ENCODE measurements at regions not wholly inside any gene's neighbourhood (a gene's known extent, or its start where the extent isn't known, plus 50 kb on each side); places are given as distances from the start of the nearest gene placed in this dataset.

- TF ChIP-seq, protein P1, sequence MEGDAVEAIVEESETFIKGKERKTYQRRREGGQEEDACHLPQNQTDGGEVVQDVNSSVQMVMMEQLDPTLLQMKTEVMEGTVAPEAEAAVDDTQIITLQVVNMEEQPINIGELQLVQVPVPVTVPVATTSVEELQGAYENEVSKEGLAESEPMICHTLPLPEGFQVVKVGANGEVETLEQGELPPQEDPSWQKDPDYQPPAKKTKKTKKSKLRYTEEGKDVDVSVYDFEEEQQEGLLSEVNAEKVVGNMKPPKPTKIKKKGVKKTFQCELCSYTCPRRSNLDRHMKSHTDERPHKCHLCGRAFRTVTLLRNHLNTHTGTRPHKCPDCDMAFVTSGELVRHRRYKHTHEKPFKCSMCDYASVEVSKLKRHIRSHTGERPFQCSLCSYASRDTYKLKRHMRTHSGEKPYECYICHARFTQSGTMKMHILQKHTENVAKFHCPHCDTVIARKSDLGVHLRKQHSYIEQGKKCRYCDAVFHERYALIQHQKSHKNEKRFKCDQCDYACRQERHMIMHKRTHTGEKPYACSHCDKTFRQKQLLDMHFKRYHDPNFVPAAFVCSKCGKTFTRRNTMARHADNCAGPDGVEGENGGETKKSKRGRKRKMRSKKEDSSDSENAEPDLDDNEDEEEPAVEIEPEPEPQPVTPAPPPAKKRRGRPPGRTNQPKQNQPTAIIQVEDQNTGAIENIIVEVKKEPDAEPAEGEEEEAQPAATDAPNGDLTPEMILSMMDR (IDR thresholded peaks at IDR 0.05), result no peak
- TF ChIP-seq ZFX (IDR thresholded peaks at IDR 0.05; ENCODE audit: borderline replicate concordance), result no peak
Observed at GRCh38 chr1:106222403-106222802, 834.1 kb upstream of the PRMT6 start.
